HG03565 (cell line): ENCODE measurements at regions not wholly inside any gene's neighbourhood (a gene's known extent, or its start where the extent isn't known, plus 50 kb on each side); places are given as distances from the start of the nearest gene placed in this dataset.

Source experiments
- ATAC-seq: cut with Tn5 transposase; IDR thresholded peaks from one replicate; pipeline ENCODE4 v1.9.1; 2021; ENCODE audit warnings: mild to moderate bottlenecking, moderate library complexity; ENCODE audit not compliant: unreplicated experiment

DNA sequence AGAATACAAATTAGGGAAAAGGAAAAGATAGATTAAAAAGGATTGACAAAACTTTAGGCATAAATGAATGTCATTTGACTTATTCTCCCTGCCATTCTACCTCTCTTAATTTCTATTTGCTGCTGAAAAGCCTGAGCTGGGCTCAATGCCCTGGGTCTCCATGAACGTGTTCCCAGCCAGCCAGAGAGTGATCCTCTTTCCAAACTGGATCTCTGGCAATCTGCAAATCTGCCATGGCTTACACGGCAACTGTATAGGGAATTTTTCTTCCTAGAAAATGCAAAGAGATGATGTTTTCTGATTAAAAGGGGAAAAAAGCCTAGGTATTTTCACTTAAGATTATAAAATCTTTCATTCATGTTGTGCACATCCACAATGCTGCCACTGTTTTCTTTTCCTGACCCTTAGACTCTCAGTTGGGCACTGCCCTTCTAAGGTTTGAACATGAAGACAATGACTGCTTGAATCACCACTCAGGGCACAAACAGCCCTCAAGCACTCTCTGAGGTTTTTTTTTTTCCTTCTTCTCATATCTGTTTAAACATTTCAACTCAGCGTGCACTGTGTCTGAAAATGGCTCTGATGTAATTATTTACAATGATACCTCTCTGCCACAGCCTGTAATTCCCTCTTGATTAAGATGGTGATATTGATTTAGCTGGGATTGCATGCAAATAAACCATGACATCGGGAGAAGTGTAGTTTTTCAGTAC lies 60.3 kb downstream of the DACT1 start:
- no peak for ATAC-seq

DNA sequence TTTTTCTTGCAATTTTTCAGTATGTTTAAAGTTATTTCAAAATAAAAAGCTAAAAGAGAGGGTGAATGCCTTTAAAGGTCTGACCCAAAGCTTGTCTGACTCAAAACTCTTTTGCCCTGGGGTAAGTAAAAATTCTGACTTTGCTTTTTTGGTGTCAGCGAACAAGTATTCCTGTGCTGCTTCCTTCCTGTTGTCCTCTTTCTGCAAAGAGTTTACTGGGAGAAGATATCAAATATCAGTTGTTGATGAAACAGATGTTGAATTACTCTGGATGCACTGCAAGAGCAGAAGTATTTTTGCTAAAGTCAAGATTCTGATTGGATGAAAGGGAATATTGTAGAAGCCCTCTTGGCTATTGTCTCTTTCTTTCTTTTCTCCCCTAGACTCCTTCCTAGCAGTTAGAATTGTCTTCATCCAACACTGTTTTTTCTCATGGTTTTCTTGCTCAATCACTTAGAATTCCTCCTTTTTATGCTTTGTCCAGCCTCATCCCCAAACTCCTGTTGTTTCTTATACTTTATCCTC lies 62.0 kb downstream of the DACT1 start:
- ATAC-seq: no peak

DNA sequence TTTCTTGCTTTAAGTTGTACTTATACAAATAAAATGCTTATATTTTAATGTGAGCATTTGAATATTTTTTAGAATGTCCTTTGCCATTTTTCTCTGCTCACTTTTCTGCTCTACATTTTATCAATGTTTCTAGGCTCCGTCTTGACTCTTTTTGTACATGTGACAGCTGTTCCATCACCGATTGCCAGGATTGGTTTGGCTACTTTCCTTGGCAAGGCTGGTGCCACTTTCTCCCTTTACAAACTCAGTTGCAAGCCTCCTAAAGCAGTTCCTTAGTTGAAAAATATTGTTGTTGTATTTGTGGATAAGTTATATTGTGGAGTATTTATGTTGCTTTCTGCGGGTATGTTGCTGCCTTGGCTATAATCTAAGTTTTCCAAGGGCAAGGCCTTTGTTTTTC lies 63.4 kb downstream of the DACT1 start:
- no peak for ATAC-seq

DNA sequence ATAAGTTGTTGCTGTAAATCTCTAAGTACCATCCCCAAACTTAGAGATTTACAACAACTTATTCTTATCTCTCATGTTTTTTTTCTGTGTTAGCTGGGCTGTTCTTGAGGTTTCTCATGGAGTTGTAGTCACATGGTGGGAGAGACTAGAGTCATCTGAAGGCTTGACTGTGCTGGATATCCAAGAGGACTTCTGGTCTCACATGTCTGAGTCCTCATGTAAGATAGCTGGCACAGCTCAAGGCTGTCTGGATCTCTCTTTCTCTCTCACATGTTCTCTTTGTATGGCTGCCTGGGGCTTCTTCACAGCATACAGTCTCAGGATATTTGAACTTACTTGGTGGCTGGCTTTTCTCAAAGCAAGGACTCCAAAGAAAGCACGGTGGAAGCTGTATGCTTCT lies 63.8 kb downstream of the DACT1 start:
- no peak for ATAC-seq

DNA sequence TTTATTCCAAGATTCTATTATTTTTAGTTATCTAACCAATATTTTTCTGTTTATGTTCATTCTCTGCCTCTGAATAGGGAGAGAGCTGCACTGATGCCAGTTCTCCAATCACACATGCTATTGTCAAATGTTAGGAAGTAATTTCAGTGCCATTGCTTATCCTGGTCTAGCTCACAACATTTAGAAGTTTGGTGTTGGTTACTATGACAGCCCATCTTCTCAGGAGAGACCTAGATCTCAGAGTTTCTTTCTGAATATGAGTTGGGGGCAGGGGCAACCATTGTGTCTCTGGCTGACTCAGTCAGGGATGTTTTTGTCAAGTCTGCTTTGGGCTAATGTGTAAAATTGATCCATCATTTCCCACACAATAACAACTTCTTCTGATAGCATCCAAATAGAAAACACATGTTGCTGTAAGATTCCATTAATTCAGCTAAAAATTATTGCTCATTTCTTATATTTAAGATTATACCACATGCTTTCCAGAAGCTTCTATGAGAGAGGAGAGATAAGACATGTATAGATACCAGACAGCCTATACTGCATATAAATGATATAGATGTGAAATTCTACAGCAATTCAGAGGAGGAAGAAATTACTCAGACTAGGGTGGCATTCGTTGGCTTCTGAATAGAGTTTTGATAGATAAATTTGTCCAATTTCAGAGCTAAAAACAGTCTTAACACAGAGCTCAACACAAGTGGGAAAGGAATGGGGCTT lies 64.8 kb downstream of the DACT1 start:
- ATAC-seq: no peak

DNA sequence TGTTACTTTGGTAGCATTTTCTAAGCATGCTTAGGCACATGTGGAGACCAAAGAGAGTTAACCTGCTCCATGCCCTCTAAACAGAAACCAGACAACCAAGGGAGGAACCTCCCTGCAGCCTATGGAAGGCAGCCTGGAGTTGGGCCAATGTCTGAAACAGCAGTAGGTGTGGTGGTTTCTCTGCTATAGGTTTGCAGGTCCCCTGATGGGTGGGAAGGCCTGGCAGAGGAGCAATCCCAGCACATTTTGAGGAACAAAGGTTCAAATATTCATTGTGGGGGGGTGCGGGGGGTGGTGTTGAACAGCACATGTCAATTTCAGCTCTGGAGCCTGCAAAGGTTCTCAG lies 65.4 kb downstream of the DACT1 start:
- no peak for ATAC-seq

DNA sequence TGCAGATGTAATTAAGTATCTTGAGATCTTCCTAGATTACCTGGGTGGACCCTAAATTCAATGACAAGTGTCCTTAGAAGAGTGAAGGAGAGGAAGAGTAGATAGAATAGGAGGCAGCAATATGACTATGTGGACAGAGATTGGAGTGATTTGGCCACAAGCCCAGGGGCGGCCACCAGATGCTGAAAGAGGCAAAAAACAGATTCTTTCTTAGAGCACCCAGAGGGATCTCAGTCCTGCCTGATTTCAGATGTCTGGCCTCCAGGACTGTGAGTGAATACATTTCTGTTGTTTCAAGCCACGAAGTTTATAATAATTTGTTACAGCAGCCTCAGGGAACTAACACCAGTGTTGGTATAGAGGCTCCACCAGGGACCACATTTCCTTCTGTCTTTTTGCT lies 67.3 kb downstream of the DACT1 start:
- no peak for ATAC-seq

DNA sequence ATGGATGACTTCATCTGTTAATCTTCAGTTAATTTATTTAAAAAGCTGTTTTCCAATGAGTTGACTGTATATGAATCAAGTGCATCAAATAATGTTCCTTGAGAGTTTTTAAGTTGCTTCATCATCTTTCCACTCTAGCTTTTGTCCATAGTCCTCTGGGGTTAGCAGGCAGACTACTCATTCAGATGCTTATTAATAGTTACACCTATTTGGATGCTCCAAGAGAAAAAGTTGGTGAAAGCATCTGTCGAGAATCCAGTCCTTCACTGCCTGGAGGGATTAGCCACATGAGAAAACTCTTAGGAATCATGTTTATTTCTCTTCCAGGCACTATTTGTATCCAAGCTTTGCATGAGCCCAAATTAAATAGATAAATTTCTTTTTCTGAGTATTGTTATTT lies 70.2 kb downstream of the DACT1 start:
- ATAC-seq: no peak

DNA sequence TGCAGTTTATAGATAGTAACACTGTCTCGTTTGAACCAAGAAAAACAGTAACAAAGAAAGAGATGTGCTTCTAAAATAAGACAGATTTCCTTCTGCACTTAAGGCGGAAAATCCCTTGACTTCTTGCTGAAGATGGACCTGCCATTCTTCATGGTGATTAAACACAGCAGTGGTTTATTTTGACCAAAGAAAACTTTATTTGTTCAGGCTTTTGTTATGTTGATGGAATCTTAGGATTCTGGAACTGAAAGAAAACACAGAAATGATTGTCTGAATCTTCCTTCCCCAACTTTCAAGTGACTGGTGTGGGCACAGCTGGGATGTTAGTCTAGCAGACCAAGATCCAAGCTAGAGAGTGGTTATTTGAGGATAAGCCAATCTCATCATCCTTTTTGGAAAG lies 72.2 kb downstream of the DACT1 start:
- no peak for ATAC-seq

DNA sequence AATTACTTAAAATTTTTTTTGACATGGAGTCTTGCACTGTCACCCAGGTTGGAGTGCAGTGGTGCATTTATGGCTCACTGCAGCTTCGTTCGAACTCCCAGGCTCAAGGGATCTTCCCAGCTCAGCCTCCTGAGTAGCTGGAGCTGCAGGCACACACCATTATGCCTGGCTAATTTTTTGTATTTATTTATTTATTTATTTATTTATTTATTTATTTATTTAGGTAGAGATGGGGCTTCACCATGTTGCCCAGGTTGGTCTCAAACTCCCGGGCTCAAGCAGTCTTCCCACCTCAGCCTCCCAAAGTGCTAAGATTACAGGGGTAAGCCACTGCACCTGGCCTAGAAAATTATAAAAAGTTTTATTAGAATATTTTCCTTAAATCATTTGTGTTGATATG lies 73.6 kb downstream of the DACT1 start:
- ATAC-seq: no peak

DNA sequence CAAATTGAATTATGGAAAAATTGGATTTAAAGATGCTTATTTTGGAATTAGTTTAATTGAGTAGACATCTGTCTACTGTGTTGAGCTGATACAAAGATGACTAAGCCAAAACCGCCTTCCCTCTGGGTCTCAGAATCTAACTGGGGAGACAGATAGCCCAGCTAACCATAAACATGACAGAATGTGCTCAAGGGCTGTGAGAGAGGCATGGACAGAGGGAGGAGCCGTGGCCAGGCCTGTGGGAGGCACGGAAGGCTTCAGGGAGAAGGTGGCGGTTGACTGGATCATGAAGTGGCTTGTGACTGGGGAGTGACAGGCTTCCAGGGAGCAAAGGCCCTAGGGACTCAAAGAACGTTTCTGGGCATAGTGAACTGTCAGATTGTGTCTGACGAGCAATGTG lies 74.6 kb downstream of the DACT1 start:
- no peak for ATAC-seq

DNA sequence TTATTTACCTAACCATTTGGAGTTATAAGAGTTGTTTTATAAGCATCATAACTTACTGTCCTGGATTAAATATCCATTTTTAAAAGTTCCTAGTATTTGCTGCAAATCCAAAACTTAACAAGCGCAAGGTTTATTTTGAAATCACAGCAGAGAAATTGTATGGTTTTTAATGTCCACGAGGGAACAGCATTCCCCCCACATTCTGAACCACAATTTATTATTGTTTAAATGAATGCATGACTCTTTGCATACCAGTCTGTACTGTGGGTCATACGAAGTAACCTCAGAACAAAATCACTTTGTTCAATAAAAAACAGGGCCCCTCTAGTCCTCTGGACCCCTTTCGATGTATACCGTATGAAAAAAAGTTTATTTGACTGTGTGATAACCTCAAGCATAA lies 75.9 kb downstream of the DACT1 start:
- no peak for ATAC-seq

DNA sequence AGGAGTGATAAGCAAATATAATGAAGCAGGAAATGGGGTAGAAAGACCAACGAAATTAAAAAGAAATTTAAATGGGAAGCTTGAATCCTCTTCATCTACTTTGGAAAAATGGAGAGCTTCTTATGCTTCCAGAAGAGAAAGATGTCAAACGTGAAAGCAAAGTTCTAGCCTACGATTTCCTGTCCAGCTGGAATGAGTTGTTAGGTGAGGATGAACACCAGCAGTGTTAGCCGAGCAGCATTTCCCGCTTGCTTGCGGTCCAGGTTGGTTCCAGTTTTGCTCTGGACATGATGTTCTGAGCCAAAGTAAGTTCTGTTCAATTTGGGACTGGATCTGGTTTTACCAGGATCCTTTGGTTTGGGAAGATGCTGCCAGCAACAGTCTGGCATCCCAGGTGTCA lies 78.9 kb downstream of the DACT1 start:
- ATAC-seq: no peak

DNA sequence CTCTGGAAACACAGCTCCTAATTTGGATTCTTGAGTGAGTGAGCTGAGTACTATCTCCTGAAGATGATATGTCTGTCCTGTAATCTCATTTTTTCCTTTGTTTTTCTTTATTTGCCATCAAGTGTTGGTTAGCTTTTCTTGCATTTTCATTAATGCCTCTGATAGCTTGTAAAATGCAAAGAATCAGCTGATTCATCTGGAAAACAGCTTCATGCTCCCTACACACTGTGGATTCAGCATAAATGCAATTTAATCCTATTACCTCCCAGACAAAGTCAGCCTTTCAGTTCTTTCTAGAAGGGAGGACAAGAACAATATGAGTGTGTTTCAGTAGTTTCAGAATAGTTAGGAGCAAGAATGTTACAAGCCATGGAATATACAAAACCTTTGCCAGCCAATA lies 79.4 kb downstream of the DACT1 start:
- no peak for ATAC-seq

DNA sequence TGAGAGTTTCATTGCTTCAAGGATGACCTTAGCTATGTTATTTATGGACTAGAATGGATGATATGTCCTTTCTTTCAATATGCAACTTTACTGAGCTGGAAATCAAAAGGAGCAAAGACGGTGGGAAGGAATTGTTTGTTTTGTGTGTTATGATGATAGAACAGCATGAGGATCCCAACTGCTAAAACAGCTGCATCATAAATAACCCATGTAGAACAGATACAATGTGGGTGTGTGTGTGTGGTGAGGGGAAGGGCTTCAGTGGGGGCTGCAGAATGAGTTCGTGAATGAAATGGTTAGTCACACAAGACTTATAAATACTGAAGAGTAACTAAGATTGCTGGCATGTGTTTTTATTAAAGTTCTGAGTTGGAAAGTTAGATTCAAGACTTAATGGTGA lies 80.1 kb downstream of the DACT1 start:
- ATAC-seq: no peak

DNA sequence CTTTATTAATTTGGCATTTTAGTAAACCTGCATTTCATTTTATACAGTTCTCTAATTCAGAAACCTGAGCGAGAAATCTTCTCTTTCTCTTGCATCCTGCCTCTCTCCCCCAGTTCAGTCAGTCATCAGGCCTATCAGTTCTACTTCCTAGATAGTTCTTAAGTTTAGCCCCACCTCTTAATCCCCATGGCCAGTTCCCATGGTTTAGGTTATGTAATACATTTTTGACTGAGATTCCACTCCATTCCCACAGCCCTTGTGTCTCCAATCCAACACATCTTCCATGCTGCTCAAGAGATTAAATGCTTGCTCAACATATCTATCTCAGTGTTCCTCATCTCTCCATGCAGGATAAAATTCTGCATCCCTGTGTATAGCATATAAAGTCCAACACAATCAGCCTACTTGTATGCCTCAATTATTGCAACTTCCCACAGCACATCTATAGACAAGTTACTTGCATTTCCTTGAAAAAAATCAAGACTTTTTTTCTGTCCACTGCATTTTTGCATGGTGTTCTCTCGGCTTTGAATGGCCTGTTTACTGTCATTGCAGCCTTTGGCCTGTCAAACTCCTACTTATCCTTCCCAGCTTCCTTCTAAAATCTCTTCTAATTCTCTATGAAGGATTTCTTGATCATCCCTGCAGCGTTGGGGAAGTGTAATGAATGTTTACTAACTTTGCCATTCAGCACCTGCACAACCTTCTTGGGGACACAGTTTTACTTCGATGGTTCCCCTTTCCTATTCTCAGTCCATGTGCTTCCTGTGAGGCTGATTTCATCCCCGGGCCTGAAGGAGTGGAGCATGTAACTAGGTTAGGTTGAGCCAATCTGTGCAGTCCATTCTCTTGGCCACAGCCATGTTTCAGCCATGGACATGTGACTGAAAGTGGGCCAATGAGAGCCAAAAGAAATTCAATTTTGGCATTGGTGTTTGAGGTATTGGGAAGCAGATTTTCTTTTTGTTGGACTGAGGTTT lies 80.8 kb downstream of the DACT1 start:
- no peak for ATAC-seq

DNA sequence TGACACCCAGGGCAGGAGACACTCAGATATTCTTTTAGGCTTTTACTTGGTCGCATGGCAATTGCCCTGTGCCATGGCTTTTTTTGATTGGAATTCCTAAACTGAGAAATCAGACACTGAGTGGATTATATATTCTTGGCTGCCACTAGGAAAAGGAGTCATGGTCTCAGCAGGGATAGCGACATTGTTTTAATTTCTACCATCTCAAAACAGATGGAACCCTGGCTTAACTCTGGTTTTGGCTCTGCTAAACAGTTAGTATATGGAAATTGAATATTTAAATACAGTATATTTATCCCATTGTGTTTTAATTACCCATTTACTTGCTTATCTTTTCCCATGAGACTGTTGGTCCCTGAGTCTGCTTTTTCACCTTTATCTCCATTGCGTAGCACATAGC lies 84.0 kb downstream of the DACT1 start:
- no peak for ATAC-seq

DNA sequence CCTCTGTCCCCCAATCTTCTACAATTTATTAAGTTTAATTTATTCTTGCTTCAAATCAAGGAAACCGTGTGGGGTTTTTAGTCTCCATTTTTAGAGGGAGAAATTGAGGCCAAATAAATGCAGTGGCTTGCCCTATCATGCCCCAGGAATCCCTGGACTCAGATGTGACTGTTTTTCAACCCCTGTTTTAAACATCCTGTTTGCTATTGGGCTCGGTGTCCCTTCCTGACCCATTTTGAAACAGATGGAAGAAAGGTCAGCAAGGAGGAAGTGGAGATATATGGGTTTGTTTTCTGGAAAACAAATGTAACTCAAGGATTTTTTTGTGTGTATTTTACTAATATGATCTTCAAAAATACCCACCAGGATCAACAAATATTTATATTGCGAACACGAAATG lies 84.7 kb downstream of the DACT1 start:
- no peak for ATAC-seq

DNA sequence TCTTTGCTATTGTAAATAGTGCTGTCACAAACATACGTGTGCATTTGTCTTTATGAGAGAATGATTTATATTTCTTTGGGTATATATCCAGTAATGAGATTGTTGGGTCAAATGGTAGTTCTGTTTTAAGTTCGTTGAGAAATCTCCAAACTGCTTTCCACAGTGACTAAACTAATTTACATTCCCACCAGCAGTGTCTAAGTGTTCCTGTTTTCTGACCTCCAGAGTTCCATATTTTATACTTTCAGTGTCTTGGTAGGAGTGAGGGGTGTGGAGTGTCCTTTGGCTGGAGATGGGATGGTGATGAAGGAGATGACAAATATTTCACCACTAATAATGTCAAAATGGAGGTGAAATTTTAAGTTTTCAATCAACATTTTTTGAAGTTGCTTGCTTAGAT lies 86.4 kb downstream of the DACT1 start:
- ATAC-seq: no peak

DNA sequence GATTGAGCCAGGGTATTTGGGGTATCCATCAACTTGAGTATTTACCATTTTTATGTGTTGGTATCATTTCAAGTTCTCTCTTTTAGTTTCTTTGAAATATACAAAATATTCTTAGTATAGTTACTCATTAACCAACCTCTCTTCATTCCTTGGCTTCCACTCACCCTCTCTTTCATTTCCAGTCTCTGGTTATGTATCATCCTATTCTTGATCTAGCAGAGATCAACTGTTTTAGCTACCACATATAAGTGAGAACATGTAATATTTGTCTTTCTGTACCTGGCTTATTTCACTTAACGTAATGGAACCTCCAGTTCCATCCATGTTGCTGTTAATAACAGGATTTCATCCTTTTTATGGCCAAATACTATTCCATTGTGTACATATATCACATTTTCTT lies 86.9 kb downstream of the DACT1 start:
- ATAC-seq: no peak

DNA sequence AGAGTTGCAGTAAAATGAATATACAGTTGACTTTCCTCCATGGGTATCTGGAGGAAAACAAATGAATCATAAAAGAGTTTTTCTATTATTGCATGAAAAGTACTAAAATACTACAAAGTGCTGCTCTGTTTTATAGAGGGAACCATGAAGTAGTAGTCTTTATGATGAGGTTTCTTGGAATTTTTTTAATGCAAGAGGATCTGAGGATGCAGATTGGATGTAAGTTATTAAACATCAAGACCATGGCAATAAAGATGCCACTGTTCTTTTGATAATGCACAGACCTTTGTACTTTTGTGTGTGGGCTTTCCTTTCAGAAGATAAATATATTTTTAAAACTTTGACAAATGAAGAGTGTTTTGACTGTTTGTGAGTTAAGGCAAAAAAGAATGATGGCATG lies 87.5 kb downstream of the DACT1 start:
- no peak for ATAC-seq

DNA sequence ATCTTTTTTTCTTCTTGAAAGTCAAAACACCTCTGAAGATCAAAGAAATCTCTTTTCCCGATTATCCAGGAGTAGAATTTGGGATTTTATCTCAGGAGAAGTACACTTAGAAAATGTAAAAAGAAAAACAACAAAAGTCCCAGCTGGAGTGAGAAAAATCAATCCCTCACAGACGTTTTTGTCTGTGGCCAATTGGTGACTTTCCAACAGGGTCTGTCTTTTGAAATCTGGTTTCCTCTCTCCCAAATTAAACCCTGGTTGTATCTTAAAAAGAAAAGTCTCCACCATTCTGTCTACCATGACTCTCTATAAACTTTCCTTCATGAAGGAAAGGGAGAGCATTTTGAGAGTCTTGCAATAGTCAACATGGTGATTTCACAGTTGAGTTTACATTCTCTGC lies 88.1 kb downstream of the DACT1 start:
- no peak for ATAC-seq
